ENCODE measurements at regions not wholly inside any gene's neighbourhood (a gene's known extent, or its start where the extent isn't known, plus 50 kb on each side); places are given as distances from the start of the nearest gene placed in this dataset.

- peaks cover 0 to 5% of the 10 kb centered on the region in 2 donors for H3K4me1 ChIP-seq (ENCODE audit: control insufficient read depth in 1 of 2, insufficient read depth in 2 of 2, low read length in 2 of 2)
- H3K9ac ChIP-seq (ENCODE audit: insufficient read depth, low read length, poor library complexity, severe bottlenecking): no peak overlapping the region
- no peaks in the 10 kb centered on the region for H3K27me3 ChIP-seq (ENCODE audit: control insufficient read depth in 2 of 2, insufficient read depth in 2 of 2, low read length in 2 of 2)
- peaks cover 0 to 11% of the 10 kb centered on the region in 2 donors for H3K36me3 ChIP-seq (replicated peaks in 1 of 2; ENCODE audit: control insufficient read depth in 1 of 2, insufficient read depth in 2 of 2, low read length in 2 of 2)
- peaks cover 14 to 25% of the 10 kb centered on the region in 2 donors for H3K36me3 Mint-ChIP-seq
- H4K20me1 ChIP-seq (ENCODE audit: insufficient read depth, low read length): no peaks in the 10 kb centered on the region
- TF ChIP-seq CTCF (IDR thresholded peaks at IDR 0.05): no peak
- H3K4me2 ChIP-seq (replicated peaks; ENCODE audit: extremely low read depth, low read length, poor library complexity, severe bottlenecking): no peak overlapping the region
- H3K9me3 ChIP-seq (replicated peaks in 1 of 2; ENCODE audit: control insufficient read depth in 1 of 2, insufficient read depth in 1 of 2, low read length in 2 of 2): no peaks in the 10 kb centered on the region
- H3K4me3 Mint-ChIP-seq: no peak overlapping the region
- H2AFZ ChIP-seq (ENCODE audit: insufficient read depth, low read depth, low read length, poor library complexity, severe bottlenecking): no peak overlapping the region
- H3K4me3 ChIP-seq (replicated peaks in 1 of 3; ENCODE audit: low read depth in 2 of 3, low read length in 3 of 3): no peak overlapping the region
- intact Hi-C loops (cut with micrococcal nuclease): loop anchor here in 1 of 2 donors (10.0 kb wide), 1 partner anchor 460 kb away; no protein-coding TSS in a partner anchor
- H3K4me1 Mint-ChIP-seq: peaks cover 15% of the 10 kb centered on the region
- WGBS (ENCODE audit: insufficient coverage): 87% methylated on average over 5 of the region's 5 CpGs
- peaks cover 0 to under 1% (median 0%) of the 10 kb centered on the region in 3 donors for H3K27me3 Mint-ChIP-seq (ENCODE audit: low read depth in 3 of 3)
- H3K27ac Mint-ChIP-seq: peak overlapping the region in 1 of 7 donors; percentile 55
- H3K9me3 Mint-ChIP-seq: no peaks in the 10 kb centered on the region
- no peak for DNase-seq
- no peak overlapping the region for H3K27ac ChIP-seq (ENCODE audit: low read depth in 1 of 2, low read length in 2 of 2)
- peaks cover 6% of the 10 kb centered on the region for H3K79me2 ChIP-seq (ENCODE audit: insufficient read depth, low read length)
These were observed 196.6 kb downstream of the LY86 start for GRCh38 chr6:6785163-6785521.

GRCh38 chr6:6788394-6789032 lies 200.0 kb downstream of the LY86 start:
- Mint-ChIP-seq H3K27ac (peak overlapping the region in 1 of 7 donors; percentile 36), H3K9me3 (no peaks in the 10 kb centered on the region), H3K36me3 (peaks cover 19 to 35% of the 10 kb centered on the region in 2 donors), H3K4me3 (no peak overlapping the region), H3K27me3 (ENCODE audit: low read depth in 3 of 3) (peaks cover 0 to 3% (median 0%) of the 10 kb centered on the region in 3 donors), H3K4me1 (peaks cover 34% of the 10 kb centered on the region)
- Histone ChIP-seq H4K20me1 (ENCODE audit: insufficient read depth, low read length) (no peaks in the 10 kb centered on the region), H3K27me3 (ENCODE audit: control insufficient read depth in 2 of 2, insufficient read depth in 2 of 2, low read length in 2 of 2) (no peaks in the 10 kb centered on the region), H3K9ac (ENCODE audit: insufficient read depth, low read length, poor library complexity, severe bottlenecking) (no peak overlapping the region), H3K4me2 (replicated peaks; ENCODE audit: extremely low read depth, low read length, poor library complexity, severe bottlenecking) (no peak overlapping the region), H3K79me2 (ENCODE audit: insufficient read depth, low read length) (peaks cover 31% of the 10 kb centered on the region), H3K4me3 (replicated peaks in 1 of 3; ENCODE audit: low read depth in 2 of 3, low read length in 3 of 3) (no peak overlapping the region), H3K4me1 (ENCODE audit: control insufficient read depth in 1 of 2, insufficient read depth in 2 of 2, low read length in 2 of 2) (peaks cover 10 to 14% of the 10 kb centered on the region in 2 donors), H3K9me3 (replicated peaks in 1 of 2; ENCODE audit: control insufficient read depth in 1 of 2, insufficient read depth in 1 of 2, low read length in 2 of 2) (no peaks in the 10 kb centered on the region), H2AFZ (ENCODE audit: insufficient read depth, low read depth, low read length, poor library complexity, severe bottlenecking) (no peak overlapping the region), H3K36me3 (replicated peaks in 1 of 2; ENCODE audit: control insufficient read depth in 1 of 2, insufficient read depth in 2 of 2, low read length in 2 of 2) (peaks cover 0 to 10% of the 10 kb centered on the region in 2 donors), H3K27ac (ENCODE audit: low read depth in 1 of 2, low read length in 2 of 2) (no peak overlapping the region)
- WGBS (ENCODE audit: insufficient coverage): no CpG with 5 or more reads among the region's 4 CpGs
- peak; percentile 92 for TF ChIP-seq CTCF (IDR thresholded peaks at IDR 0.05)
- peak; percentile 40 to 65 (median 56) for DNase-seq
- intact Hi-C loops (cut with micrococcal nuclease): loop anchor here in 1 of 2 donors (10.0 kb wide), 1 partner anchor 456 kb away; no protein-coding TSS in a partner anchor

Measured in CD14-positive monocyte (primary cell).